GM19023 (cell line): ENCODE measurements at regions not wholly inside any gene's neighbourhood (a gene's known extent, or its start where the extent isn't known, plus 50 kb on each side); places are given as distances from the start of the nearest gene placed in this dataset.
"Not testable (repeated sequence)": the region's sequence is repeated elsewhere in the genome, so short reads cannot be mapped to it uniquely, and the experiment has no call there.

Experiments
- ATAC-seq: cut with Tn5 transposase; IDR thresholded peaks from one replicate; pipeline ENCODE4 v1.9.1; 2021; ENCODE audit warnings: mild to moderate bottlenecking, moderate library complexity; ENCODE audit not compliant: unreplicated experiment

- no peak for ATAC-seq
These were observed 780.9 kb downstream of the TBC1D32 start for GRCh38 chr6:120553353-120553752.

GRCh38 chr6:120545353-120545752, 788.9 kb downstream of the TBC1D32 start:
- ATAC-seq: no peak

DNA sequence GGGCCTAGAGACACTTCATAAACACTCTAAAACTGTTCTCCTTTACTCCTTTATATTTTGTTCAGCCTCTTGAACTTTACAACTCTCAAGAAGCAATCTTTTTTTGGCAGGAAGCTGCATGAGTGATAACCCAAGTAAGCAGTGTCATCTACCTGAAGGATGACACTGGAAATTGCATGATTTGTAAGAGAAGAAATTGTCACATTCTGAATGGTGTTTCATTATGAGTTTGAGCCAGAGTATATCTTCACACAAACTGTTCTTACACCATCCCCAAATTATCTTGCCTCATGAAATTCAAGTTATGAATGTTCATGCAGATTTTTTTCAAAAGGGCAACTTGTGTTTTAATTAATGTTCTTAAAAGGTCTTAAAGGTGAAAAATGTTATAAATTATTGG, 799.3 kb downstream of the TBC1D32 start:
- no peak for ATAC-seq

DNA sequence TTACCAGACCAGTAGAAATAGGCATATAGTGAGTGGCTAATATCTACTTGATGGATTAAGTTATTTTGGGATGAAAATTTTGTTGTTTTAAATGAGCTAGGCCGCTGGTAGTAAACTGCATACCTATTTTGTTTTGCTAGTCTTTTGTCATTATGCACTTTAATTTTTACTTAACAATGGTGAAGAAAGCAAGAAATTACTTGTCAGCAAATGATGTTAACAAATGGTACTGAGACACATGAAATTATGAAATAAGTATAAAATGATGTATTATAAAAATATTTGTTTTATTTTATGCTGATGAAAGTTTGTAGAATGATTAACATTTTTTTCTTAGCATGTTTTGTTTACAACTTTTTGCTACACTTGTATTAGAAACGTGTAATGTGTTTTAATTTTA, 807.7 kb downstream of the TBC1D32 start:
- ATAC-seq: no peak

- ATAC-seq: no peak
These were observed 819.7 kb downstream of the TBC1D32 start for GRCh38 chr6:120514544-120514943.

DNA sequence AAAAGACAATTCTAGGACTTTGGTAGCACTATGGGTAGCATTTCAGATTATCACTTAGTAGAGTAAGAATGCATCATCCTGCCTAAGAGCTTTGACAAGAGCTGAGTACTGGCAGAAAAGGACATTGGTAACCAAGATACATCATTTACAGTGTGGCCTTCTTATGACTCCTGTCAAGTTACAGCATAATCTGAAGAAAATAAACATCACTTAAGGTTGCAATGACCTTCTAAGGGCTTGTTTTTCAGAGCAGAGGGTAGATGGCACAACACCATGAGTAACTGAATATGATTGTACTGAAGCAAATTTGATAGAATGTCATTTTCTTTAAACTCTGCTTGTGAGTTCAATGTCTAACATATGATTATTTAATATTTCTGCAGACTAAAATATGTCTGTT, 822.6 kb downstream of the TBC1D32 start:
- no peak for ATAC-seq

DNA sequence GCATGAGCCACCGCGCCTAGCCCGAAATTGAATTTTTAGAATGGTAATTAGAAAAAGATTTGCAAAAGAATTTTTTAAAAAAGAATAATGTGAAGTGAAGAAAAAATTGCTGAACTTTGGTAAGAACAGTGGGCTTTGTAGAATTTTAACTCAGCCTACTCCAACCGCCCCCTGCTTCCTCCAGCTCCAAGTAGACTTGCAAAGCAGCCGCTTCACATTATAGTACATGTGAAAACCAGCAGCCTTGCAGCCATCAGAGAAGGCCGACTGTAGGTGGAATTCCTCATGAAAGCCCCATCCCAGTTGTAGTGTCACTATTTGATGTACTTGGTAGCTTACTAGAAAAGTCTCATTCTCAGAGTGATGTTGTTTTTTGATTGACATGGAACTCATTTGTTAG, 835.6 kb downstream of the TBC1D32 start:
- ATAC-seq: no peak

DNA sequence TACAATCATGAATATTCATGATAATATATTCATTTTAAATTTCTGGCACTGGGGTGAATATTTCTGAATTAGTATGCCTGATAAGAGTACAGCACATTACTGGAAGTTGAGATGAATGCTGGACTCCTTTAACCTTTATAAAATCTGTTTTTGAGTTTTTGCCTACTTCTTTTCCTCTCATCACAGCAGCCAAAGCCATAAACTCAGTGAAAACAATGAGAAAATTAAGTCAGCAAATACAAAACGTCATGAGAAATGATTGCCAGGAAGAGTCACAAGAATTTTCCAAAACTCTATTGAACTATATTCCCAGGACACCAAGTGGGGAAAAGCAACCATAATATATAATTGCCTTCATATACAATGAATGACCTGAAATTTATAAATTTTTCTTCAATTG, 837.6 kb downstream of the TBC1D32 start:
- no peak for ATAC-seq

GRCh38 chr6:120493505-120493904, 840.8 kb downstream of the TBC1D32 start:
- ATAC-seq: no peak

- no peak for ATAC-seq
These were observed 844.3 kb downstream of the TBC1D32 start for GRCh38 chr6:120489941-120490340.

GRCh38 chr6:120484146-120484545, 850.1 kb downstream of the TBC1D32 start:
- no peak for ATAC-seq

- ATAC-seq: no peak
These were observed 855.6 kb downstream of the TBC1D32 start for GRCh38 chr6:120478650-120479049.

DNA sequence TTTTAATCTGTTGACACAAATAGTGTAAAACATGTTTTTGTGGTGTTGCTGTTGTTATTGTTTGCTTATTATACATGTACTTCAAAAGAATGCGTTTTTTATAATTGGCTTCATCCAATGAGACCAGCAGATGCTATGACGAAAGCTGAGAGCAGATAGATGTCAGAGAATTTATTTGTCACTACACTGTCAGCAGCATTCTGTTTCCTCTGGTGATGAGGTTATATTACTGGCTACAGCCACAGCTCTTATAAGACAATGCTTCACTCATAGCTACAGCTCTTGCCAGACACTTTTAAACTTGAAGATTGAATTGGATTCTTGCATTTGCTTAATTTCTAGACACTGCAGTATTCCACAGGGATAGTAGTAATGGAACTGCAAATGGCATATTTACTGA, 860.5 kb downstream of the TBC1D32 start:
- no peak for ATAC-seq

- no peak for ATAC-seq
These were observed 865.8 kb downstream of the TBC1D32 start for GRCh38 chr6:120468486-120468885.

DNA sequence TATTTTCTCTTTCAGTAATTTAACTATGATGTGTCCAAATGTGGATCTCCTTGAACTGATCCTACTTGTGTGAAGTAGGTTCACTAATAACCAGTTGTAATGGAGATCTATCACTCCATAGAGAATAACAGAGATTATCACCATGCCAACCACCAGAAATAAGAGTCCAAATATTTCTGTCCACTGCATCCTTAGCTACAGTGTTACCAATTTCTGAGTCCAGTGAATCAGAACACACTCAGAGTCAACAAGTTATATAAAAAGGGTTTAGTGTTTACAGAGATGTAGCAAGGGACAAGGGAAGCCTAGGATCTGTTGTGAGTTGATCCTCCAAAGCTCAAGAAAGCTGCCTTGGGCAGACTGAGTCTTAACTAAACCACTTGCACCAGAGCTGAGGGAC, 882.8 kb downstream of the TBC1D32 start:
- ATAC-seq: no peak

GRCh38 chr6:120447605-120448004, 886.7 kb downstream of the TBC1D32 start:
- no peak for ATAC-seq

GRCh38 chr6:120432840-120433239, 901.4 kb downstream of the TBC1D32 start:
- ATAC-seq: not testable (repeated sequence)

GRCh38 chr6:120431841-120432240, 902.4 kb downstream of the TBC1D32 start:
- no peak for ATAC-seq

- no peak for ATAC-seq
These were observed 922.9 kb downstream of the TBC1D32 start for GRCh38 chr6:120411394-120411793.

- no peak for ATAC-seq
These were observed 923.7 kb downstream of the TBC1D32 start for GRCh38 chr6:120410586-120410985.

DNA sequence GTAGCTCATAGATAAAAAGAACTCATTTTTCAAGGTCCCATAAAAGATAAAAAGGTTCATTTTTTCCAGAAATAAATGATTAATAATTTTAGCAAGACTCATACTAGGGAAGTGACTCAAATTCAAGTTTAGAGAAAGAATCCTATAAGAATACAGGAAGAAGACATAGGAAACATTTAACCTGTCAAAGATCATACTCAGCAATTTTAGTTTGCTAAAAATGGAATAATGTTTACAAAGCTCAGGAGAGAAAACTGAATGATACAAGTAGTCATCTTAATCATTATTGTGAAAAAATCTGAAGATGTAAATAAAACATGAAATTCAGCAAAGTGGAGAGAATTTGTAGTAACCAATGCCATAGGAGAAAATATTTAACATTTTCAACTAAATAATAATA, 926.6 kb downstream of the TBC1D32 start:
- no peak for ATAC-seq

DNA sequence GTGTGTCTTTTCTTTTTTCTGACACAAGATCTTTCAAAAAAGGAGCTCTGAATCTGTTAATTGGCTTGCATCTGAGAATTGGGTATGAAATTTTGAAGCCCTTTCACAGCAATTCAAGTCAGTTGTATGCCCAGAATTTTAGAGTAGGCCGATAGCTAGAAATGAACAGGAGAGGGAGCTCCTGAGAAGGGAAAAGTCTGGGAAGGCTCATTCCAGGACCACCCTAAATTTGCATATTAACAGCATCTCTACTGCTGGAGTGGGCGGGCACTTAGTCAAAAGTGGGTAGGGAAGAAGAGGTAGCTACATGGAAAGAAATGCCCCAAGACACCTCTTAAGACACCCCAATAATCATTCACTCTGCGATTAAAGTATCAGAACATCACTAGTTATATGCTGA, 928.3 kb downstream of the TBC1D32 start:
- no peak for ATAC-seq

- ATAC-seq: no peak
These were observed 938.5 kb downstream of the TBC1D32 start for GRCh38 chr6:120395784-120396183.

- no peak for ATAC-seq
These were observed 939.0 kb downstream of the TBC1D32 start for GRCh38 chr6:120395330-120395729.
